HL-60/S4 (cell line): ENCODE measurements at regions not wholly inside any gene's neighbourhood (a gene's known extent, or its start where the extent isn't known, plus 50 kb on each side); places are given as distances from the start of the nearest gene placed in this dataset.

Experiments used
- in situ Hi-C: fragments of 300-500 bp; cut with MboI; formaldehyde crosslinking; loops from 2 replicates; pipeline ENCODE4 v1.14.3; 2022; ENCODE audit warnings: low sequenced_read_pairs

DNA sequence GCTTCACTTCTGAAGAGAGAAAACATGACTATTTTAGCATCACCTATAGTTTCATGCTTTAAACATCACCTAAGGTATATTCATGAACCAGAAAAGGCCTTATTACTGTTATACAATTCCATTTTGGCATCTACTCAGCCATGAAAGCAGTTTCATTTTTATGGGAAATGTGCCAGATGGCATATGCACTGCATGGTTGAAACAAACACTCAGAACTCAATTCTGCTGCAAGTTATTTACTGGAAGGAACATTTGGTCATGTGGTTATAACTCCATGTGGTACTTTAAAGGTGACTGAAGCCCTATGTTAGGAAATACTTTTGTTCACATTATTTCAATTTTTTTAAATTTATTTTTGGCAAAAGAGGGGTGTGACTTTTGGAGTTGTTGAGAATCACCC, 287.5 kb upstream of the CRIM1 start:
- in situ Hi-C loops: no loop called here

- in situ Hi-C loops: no loop called here
Measured at GRCh38 chr2:36060133-36060532, 295.4 kb upstream of the CRIM1 start.

- in situ Hi-C loops: no loop called here
Measured at GRCh38 chr2:36059691-36060090, 295.9 kb upstream of the CRIM1 start.

DNA sequence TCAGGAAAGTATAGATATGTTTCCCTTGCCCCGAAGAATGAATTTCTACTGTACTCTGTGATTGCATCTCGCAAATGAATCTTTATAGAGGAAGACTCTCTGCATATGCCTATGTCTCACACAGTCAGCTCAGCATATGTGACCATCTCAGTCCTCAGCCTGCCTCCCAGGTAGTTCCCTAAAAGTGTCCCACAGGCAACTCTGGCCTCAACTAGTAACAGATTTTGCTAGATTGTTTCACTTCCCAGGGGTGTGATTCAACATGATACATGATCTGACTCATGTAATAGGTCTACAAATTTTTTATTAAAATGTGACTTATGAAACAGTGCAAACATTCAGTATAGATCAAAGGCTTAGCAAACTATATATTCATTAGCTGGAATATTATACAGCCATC, 296.6 kb upstream of the CRIM1 start:
- in situ Hi-C loops: no loop called here

DNA sequence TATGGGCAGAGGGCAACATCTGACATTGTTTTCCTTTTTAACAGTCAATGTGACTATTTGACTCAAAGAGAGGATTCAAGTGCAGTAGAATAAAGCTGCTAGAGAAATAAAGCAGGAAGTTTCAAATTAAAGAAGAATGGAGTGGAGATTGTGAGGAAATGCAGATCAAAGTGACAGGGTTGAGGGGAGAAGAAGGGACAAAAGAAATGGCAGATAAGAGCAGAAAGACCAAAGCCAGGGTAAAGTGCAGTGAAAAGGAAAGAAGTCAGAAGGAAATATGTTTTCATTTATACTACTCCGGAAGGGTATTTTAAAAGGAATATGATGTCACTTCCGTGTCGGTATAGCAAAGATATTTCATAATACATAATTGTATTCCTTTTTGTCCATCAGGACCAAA, 297.5 kb upstream of the CRIM1 start:
- in situ Hi-C loops: no loop called here

DNA sequence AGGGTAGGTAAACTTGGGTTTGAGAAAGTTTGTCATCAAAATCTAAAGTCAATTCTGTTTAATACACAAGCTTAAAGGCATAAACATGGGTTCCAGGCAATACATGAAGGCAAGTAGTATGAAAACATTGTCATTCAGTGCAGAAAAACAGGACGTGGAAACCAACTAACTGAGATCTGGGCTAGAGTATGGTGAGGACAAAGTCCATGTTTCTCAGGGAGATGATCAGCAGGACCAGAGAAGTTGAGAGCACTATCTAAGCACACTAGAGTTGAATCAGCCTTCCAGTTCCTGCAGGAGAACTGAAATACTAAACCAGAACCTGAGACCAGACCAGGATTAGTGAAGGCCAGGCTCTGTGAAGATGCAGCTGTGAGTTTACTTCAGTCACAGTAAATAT, 302.8 kb upstream of the CRIM1 start:
- in situ Hi-C loops: no loop called here

DNA sequence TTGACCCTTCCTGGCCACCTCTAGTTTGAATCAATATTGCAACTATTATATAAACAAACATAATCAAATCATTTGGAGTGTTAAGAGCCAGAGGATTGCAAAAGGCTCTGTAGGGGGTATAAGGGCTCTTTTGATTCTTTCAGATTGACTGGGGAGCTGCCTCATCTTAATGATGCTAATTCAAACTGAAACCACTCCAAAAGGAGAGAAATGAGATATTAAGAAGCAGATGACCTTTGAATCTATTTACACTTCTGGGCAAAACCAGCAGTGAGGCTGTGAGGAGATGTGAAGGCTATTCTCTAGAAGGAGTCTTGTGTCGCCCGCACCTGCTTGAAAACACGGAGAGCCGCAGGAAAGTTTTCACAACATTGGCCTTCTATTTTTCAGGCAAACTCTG, 311.2 kb upstream of the CRIM1 start:
- in situ Hi-C loops: no loop called here

GRCh38 chr2:36035137-36035536, 320.4 kb upstream of the CRIM1 start:
- in situ Hi-C loops: no loop called here

DNA sequence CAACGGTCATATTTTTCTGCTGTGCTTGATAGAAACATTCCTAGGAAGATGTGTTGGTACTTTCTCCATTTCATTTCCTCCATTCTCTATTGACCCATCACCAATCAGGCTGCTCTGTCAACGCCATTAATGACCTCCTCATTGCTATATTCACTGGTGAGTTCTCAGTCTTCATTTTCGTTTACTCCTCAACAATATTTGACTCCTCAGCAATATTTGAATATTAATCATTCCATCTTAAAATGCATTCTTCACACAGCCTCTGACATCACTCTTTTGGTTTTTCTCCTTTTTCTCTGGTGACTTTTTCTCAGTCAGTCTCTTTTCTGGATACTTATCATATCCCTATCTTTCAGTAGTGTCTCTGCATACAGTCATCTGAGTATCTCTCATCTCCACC, 323.5 kb upstream of the CRIM1 start:
- in situ Hi-C loops: no loop called here

GRCh38 chr2:36031471-36031870, 324.1 kb upstream of the CRIM1 start:
- in situ Hi-C loops: no loop called here

DNA sequence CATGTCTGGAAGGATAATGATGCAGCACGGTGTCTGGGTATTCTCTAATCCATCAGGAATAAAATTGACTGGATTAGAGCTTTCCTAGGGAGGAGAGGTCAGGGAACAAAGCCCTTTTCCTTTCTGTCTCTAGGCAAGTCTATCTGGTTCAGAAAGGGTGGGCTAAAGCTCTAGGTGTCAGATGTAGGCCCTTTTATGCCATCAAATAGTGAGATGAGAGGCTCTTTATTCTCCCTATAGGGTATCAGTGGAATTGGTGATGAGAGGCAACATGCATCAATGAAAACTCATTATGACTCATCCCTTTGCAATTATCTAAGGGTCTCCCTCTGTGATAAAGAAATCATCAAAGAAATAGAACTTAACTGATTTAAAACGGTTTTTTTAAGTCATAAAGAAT, 328.0 kb upstream of the CRIM1 start:
- in situ Hi-C loops: no loop called here

- in situ Hi-C loops: no loop called here
Measured at GRCh38 chr2:36013064-36013463, 342.5 kb upstream of the CRIM1 start.

GRCh38 chr2:36006444-36006843, 349.1 kb upstream of the CRIM1 start:
- in situ Hi-C loops: no loop called here

- in situ Hi-C loops: no loop called here
Measured at GRCh38 chr2:36002941-36003340, 352.6 kb upstream of the CRIM1 start.

- in situ Hi-C loops: no loop called here
Measured at GRCh38 chr2:35997488-35997887, 358.1 kb upstream of the CRIM1 start.

DNA sequence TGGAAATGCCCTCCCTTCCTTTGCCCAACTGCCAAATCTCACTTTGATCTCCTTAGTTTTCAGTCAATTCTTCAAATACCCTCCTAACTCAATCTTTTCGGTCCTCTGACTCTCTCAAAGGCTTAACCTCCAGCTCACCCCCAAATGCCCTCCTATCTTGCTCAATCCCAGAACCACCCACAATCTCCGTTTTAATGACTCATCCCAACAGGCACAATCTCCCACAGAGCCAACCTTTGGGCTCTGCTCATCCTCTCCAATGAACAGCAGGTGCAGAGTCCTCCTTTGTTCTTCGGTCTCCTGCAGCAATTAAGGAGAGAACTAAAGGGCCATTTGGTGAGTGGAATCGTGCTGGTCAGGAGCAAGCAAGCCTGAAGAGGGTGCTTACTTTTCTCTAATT, 366.1 kb upstream of the CRIM1 start:
- in situ Hi-C loops: no loop called here

GRCh38 chr2:35989040-35989439, 366.5 kb upstream of the CRIM1 start:
- in situ Hi-C loops: no loop called here

DNA sequence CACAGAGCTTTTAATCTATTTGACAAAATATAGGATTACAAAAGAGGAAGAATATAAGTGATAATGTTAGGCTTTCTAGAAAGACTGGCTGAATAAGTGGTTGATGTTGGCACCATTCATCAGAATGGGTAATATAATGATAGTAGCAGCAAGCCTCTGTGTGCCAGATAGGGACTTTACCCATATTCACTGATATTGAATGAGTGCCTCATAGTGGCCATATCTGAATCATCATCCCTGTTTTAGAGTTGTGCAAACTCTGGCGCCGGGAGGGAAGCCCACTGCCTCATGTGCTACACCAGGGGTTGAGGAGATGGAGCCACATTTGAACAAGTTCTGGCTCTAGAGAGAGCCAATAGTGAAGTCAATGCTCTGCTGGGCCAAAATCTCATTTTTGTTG, 368.7 kb upstream of the CRIM1 start:
- in situ Hi-C loops: no loop called here

- in situ Hi-C loops: no loop called here
Measured at GRCh38 chr2:35978218-35978617, 377.4 kb upstream of the CRIM1 start.

GRCh38 chr2:35976611-35977010, 379.0 kb upstream of the CRIM1 start:
- in situ Hi-C loops: no loop called here

DNA sequence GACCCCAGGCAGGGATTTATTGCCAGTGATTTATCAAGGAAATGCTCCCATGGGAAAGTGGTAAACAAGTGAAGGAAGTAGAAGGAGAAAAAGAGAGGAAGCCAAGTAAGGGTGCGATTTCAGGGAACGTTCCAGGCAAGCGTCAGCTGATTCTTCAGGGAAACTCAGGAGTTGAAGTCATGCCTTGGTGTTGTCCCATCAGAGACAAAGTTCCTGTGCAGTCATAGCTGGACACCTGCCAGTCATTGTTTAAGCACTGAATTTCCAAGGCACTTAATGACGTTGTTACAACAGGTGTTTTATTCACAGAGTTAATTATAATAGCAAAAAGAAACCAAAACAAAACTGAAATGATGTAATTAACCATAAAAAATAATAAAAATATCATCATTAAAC, 381.8 kb upstream of the CRIM1 start:
- in situ Hi-C loops: no loop called here

DNA sequence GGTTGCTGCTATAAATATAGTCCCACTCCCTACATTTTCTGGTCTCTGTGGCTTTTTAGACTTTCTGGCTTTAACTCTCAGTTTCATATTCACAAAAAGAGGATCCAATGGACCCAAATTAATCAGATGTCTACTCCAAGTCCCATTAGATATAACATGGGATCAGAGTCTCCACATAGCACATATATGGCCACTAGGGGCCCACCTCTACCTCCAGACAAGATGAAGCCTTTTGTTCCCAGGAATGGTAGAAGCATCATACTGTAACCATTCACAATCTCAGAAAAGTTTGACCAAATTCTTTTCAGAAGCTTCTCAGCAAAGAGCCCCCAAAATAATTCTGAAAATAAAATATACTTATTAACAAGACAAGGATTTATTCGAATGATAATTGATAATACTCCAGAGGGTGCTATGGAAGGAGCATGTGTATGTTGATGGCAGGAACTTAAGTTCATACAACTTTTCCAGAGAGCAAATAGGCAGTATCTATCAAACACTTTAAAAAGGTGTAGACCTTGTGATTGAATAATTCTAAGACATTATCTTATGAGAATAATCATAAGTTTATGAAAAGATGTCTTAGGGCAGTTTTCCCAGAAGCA, 382.3 kb upstream of the CRIM1 start:
- in situ Hi-C loops: no loop called here

DNA sequence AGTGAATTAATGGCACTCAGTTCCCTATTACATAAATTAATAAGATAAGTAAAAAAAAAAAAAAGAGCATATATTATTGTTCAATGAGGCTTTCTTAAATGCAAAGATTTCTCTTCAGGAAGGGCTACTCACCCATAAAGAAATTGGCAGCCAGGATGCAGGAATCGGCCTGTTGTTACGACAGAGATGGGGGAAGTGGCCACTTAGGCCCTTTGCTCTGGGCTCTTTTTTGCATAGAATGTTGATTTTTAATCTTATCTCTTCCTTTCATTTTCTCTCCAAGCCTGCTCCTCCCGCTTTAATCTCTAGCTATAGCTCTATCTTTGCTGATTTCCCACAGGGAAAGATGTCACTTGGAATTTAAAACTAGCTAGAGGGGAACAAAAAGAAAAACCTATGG, 391.8 kb upstream of the CRIM1 start:
- in situ Hi-C loops: no loop called here

DNA sequence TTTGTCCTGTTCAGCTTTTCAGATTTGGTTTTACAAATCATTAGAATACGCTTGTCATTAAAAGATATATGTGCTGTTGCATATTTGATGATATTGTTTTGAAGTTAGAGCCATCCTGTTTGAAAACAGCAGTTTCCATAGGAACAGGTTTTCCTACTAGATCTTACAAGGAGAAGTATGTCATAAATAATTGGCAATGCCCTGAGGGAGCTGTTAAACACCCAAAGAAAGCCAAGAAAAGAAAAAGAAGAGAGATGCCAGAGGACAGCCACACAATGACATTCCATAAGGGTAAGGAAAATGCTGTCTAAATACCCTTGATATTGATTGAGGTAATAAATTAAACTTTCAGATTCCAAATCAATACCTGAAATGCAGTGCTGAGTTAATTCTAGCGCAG, 392.2 kb upstream of the CRIM1 start:
- in situ Hi-C loops: no loop called here
